IMR-90 (cell line): ENCODE measurements at regions not wholly inside any gene's neighbourhood (a gene's known extent, or its start where the extent isn't known, plus 50 kb on each side); places are given as distances from the start of the nearest gene placed in this dataset.

Source experiments
- ATAC-seq: fragments of 200-7000 bp; cut with Tn5 transposase; 2 replicates; pipeline ENCODE4 v1.9.1; 2020; ENCODE audit warnings: low read depth, mild to moderate bottlenecking, moderate library complexity
- BruUV-seq: library from RNA; stranded (reverse); fragments of 400-500 nt; replicated peaks from 2 replicates; lab custom pipeline; 2021; lab: Mats Ljungman, UMichigan
- CTCF ChIA-PET: fragments of 300-600 bp; formaldehyde crosslinking; extraction: SDS; loops from one replicate; lab custom pipeline; 2021; ENCODE audit warnings: antibody characterized with exemption; lab: Yijun Ruan, JAX
- POLR2A ChIA-PET: fragments of 300-600 bp; sonication (Branson Sonifier 250); formaldehyde crosslinking; loops from one replicate; lab custom pipeline; 2022; ENCODE audit warnings: antibody characterized with exemption; ENCODE audit not compliant: unreplicated experiment; lab: Charles Lee
- DNase-seq: peaks from one replicate; pipeline ENCODE4 v3.0.0; 2013
- H2AFZ ChIP-seq: replicated peaks from 2 replicates; pipeline ENCODE3; 2013; ENCODE audit warnings: low read length, mild to moderate bottlenecking; ENCODE audit not compliant: poor library complexity
- H2AK5ac ChIP-seq: 2 replicates; pipeline ENCODE4 v1.6.1; 2013; ENCODE audit warnings: low read depth, low read length, inconsistent platforms
- H2AK9ac ChIP-seq: replicated peaks from 2 replicates; pipeline ENCODE3; 2013; ENCODE audit warnings: mild to moderate bottlenecking, low read depth, low read length, moderate library complexity; ENCODE audit not compliant: poor library complexity
- H2BK120ac ChIP-seq: 2 replicates; pipeline ENCODE4 v1.6.1; 2013; ENCODE audit warnings: low read depth, low read length, inconsistent platforms
- H2BK15ac ChIP-seq: 3 replicates; pipeline ENCODE4 v1.6.1; 2013; ENCODE audit warnings: low read depth, low read length, inconsistent platforms
- H2BK20ac ChIP-seq: 2 replicates; pipeline ENCODE4 v1.6.1; 2013; ENCODE audit warnings: low read depth, mild to moderate bottlenecking, inconsistent platforms, low read length, moderate library complexity
- H2BK5ac ChIP-seq: 2 replicates; pipeline ENCODE4 v1.6.1; 2013; ENCODE audit warnings: mild to moderate bottlenecking, low read depth, low read length, inconsistent platforms; ENCODE audit not compliant: poor library complexity, severe bottlenecking
- H3K14ac ChIP-seq: replicated peaks from 2 replicates; pipeline ENCODE4 v1.6.1; 2013; ENCODE audit warnings: low read depth, low read length, inconsistent platforms
- H3K18ac ChIP-seq: 2 replicates; pipeline ENCODE4 v1.6.1; 2013; ENCODE audit warnings: low read depth, low read length, control low read depth
- H3K23ac ChIP-seq: 2 replicates; pipeline ENCODE4 v1.6.1; 2013; ENCODE audit warnings: low read depth, low read length, inconsistent platforms
- H3K27ac ChIP-seq: 2 replicates; pipeline ENCODE4 v1.5.1; 2013; ENCODE audit warnings: mild to moderate bottlenecking, control low read depth, low read length; ENCODE audit not compliant: insufficient read depth
- H3K27me3 ChIP-seq: 2 replicates; pipeline ENCODE4 v1.6.1; 2013; ENCODE audit warnings: low read length; ENCODE audit not compliant: control insufficient read depth, insufficient read depth
- H3K36me3 ChIP-seq: 2 replicates; pipeline ENCODE4 v1.6.1; 2013; ENCODE audit warnings: low read length, mixed read lengths; ENCODE audit not compliant: control insufficient read depth, insufficient read depth
- H3K4ac ChIP-seq: 2 replicates; pipeline ENCODE4 v1.6.1; 2013; ENCODE audit warnings: low read depth, low read length, inconsistent platforms
- H3K4me1 ChIP-seq: 2 replicates; pipeline ENCODE4 v1.6.1; 2013; ENCODE audit warnings: low read length, mixed read lengths; ENCODE audit not compliant: control insufficient read depth, insufficient read depth
- H3K4me2 ChIP-seq: 2 replicates; pipeline ENCODE4 v1.6.1; 2013; ENCODE audit warnings: low read depth, mild to moderate bottlenecking, control low read depth, low read length, moderate library complexity
- H3K4me3 ChIP-seq: 2 replicates; pipeline ENCODE4 v1.5.1; 2013; ENCODE audit warnings: low read depth, mild to moderate bottlenecking, control low read depth, low read length, moderate library complexity; ENCODE audit not compliant: insufficient read depth
- H3K56ac ChIP-seq: 2 replicates; pipeline ENCODE4 v1.6.1; 2013; ENCODE audit warnings: low read length, inconsistent platforms; ENCODE audit not compliant: insufficient read depth; ENCODE audit errors: extremely low read depth
- H3K79me1 ChIP-seq, 2 experiments: 2 replicates each; pipeline ENCODE4 v1.6.1; 2013; ENCODE audit warnings: low read length in 2 of 2, inconsistent platforms in 1 of 2, low read depth in 1 of 2
- H3K9ac ChIP-seq: 2 replicates; pipeline ENCODE4 v1.6.1; 2013; ENCODE audit warnings: low read depth, low read length, control low read depth
- H3K9me1 ChIP-seq: 2 replicates; pipeline ENCODE4 v1.6.1; 2013; ENCODE audit warnings: low read length, inconsistent platforms; ENCODE audit not compliant: insufficient read depth
- H3K9me3 ChIP-seq: 2 replicates; pipeline ENCODE4 v1.6.1; 2013; ENCODE audit warnings: low read length; ENCODE audit not compliant: control insufficient read depth, insufficient read depth
- H4K20me1 ChIP-seq: 2 replicates; pipeline ENCODE4 v1.6.1; 2013; ENCODE audit warnings: low read length, inconsistent platforms; ENCODE audit not compliant: insufficient read depth
- H4K5ac ChIP-seq: 2 replicates; pipeline ENCODE4 v1.6.1; 2013; ENCODE audit warnings: mild to moderate bottlenecking, low read depth, low read length, control low read depth
- H4K8ac ChIP-seq, 2 experiments: 2 replicates each; pipeline ENCODE4 v1.6.1; 2013; ENCODE audit warnings: low read depth in 2 of 2, low read length in 2 of 2, control low read depth in 1 of 2, inconsistent platforms in 1 of 2
- H4K91ac ChIP-seq: 2 replicates; pipeline ENCODE4 v1.6.1; 2013; ENCODE audit warnings: low read depth, low read length, inconsistent platforms; ENCODE audit not compliant: insufficient read depth
- MAFK ChIP-seq: IDR thresholded peaks from 2 replicates; pipeline ENCODE4 v1.6.1; 2012; ENCODE audit warnings: low read depth, low read length, improper control_type of control experiment
- RFX5 ChIP-seq: IDR thresholded peaks from 2 replicates; pipeline ENCODE4 v1.8.0; 2012; ENCODE audit warnings: low read depth, mild to moderate bottlenecking, low read length, moderate library complexity
- WGBS, 2 experiments: methylation state at CpG; one replicate each; pipeline versions ENCODE4 v1.1.5 to v1.1.7; 2013; ENCODE audit warnings: missing lambda C conversion rate in 2 of 2; ENCODE audit not compliant: insufficient read length in 1 of 2; ENCODE audit errors: extremely low coverage in 2 of 2; 5-methylcytosine and 5-hydroxymethylcytosine counted together
- dilution Hi-C: fragments of 300-500 bp; cut with HindIII; formaldehyde crosslinking; loops from one replicate; pipeline ENCODE4 v1.14.3; 2018; ENCODE audit warnings: low sequenced_read_pairs; ENCODE audit not compliant: unreplicated experiment
- in situ Hi-C: fragments of 300-500 bp; cut with MboI; formaldehyde crosslinking; loops from 3 replicates; pipeline ENCODE4 v1.14.3; 2019; ENCODE audit warnings: low sequenced_read_pairs, inconsistent platforms, mixed read lengths
- intact Hi-C: fragments of 100-400 bp; cut with micrococcal nuclease; formaldehyde crosslinking; loops from 2 replicates; pipeline ENCODE4 v1.10.0; 2022

GRCh38 chr13:59061621-59062020 lies 1102.1 kb downstream of the DIAPH3 start:
- no peak for DNase-seq
- Histone ChIP-seq H4K20me1 (no peaks in the 10 kb centered on the region), H4K8ac (no peak overlapping the region), H3K9ac (no peak overlapping the region), H3K9me1 (no peaks in the 10 kb centered on the region), H3K18ac (no peak overlapping the region), H3K4me2 (no peak overlapping the region), H3K9me3 (no peaks in the 10 kb centered on the region), H2BK5ac (no peak overlapping the region), H3K23ac (no peak overlapping the region), H3K56ac (no peak overlapping the region), H3K4ac (no peak overlapping the region), H3K27ac (no peak overlapping the region), H3K27me3 (no peaks in the 10 kb centered on the region; the same call in 1 of the 2 replicates), H2AK9ac (no peak overlapping the region), H3K4me1 (no peaks in the 10 kb centered on the region), H2BK20ac (no peak overlapping the region), H2AK5ac (no peak overlapping the region), H3K36me3 (no peaks in the 10 kb centered on the region), H3K79me1 (no peaks in the 10 kb centered on the region), H2AFZ (no peak overlapping the region), H2BK15ac (no peak overlapping the region), H3K14ac (no peak overlapping the region), H4K5ac (no peak overlapping the region), H4K91ac (no peak overlapping the region), H2BK120ac (no peak overlapping the region), H3K4me3 (no peak overlapping the region)
- intact Hi-C loops (loop anchor here (10.0 kb wide), 1 partner anchor 113 kb away; no protein-coding TSS in a partner anchor), in situ Hi-C loops (no loop called here), dilution Hi-C loops (no loop called here)
- no TSS peak for BruUV-seq
- no peak for ATAC-seq
- WGBS, 2 experiments = no CpG with 5 or more reads among the region's 1 CpG
- ChIA-PET CTCF (no interaction called here), POLR2A (no interaction called here)
- TF ChIP-seq RFX5 = no peak
- peak; percentile 80 for TF ChIP-seq MAFK
